ENCODE measurements at regions not wholly inside any gene's neighbourhood (a gene's known extent, or its start where the extent isn't known, plus 50 kb on each side); places are given as distances from the start of the nearest gene placed in this dataset.

GRCh38 chr7:81618396-81619014 is 151.3 kb downstream of the HGF start (continued):
- TF ChIP-seq TAF7 (optimal IDR thresholded peaks at IDR 0.05; ENCODE audit: borderline replicate concordance, low read depth, low read length): no peak
- no peak for TF ChIP-seq EP300 (IDR thresholded peaks at IDR 0.05; ENCODE audit: borderline replicate concordance in 1 of 2, low read depth in 2 of 2, low read length in 2 of 2)
- TF ChIP-seq ATF2 (IDR thresholded peaks at IDR 0.05; ENCODE audit: low read length): no peak
- TF ChIP-seq SAP30 (IDR thresholded peaks at IDR 0.05; ENCODE audit: insufficient read depth, insufficient replicate concordance, low read length): no peak
